HEK293T (cell line): ENCODE measurements at regions not wholly inside any gene's neighbourhood (a gene's known extent, or its start where the extent isn't known, plus 50 kb on each side); places are given as distances from the start of the nearest gene placed in this dataset.

Experiments used
- LEF1 ChIP-seq: fragments of 450-650 bp; IDR thresholded peaks from 2 replicates; pipeline ENCODE4 v1.6.1; 2017; ENCODE audit warnings: mild to moderate bottlenecking, borderline replicate concordance
- NFRKB ChIP-seq: fragments of 450-650 bp; IDR thresholded peaks from 2 replicates; pipeline ENCODE4 v1.6.1; 2016; ENCODE audit warnings: mild to moderate bottlenecking, moderate library complexity
- SP1 ChIP-seq: fragments of 450-650 bp; IDR thresholded peaks from 2 replicates; pipeline ENCODE4 v1.6.1; 2017
- SUZ12 ChIP-seq: fragments of 450-650 bp; IDR thresholded peaks from 2 replicates; pipeline ENCODE4 v1.6.1; 2016; ENCODE audit warnings: mild to moderate bottlenecking
- TF ChIP-seq, protein P1 (sequence below): fragments of 450-650 bp; IDR thresholded peaks from 2 replicates; pipeline ENCODE4 v1.6.1; 2016

DNA sequence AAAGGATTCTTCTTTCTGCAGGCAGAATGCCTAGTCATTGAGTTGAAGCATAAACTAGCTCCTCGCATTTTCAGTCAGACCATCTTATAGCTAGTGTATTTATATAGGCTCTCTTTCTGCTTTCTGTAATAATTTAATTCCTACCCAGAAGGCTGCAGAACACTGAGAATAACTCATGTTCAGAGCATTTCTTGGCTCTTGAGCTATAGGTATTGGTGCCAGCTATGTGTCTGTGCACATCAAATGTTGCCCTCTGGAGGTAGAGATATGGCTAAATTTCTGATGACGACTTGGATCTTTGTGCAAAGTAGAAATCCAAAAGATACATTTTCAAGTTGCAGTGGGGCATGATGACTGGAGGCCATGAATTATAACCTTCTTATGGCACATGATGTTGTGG, 336.2 kb upstream of the TPM1 start:
- TF ChIP-seq LEF1: no peak
- TF ChIP-seq NFRKB: no peak
- TF ChIP-seq SP1: no peak
- TF ChIP-seq, protein P1, sequence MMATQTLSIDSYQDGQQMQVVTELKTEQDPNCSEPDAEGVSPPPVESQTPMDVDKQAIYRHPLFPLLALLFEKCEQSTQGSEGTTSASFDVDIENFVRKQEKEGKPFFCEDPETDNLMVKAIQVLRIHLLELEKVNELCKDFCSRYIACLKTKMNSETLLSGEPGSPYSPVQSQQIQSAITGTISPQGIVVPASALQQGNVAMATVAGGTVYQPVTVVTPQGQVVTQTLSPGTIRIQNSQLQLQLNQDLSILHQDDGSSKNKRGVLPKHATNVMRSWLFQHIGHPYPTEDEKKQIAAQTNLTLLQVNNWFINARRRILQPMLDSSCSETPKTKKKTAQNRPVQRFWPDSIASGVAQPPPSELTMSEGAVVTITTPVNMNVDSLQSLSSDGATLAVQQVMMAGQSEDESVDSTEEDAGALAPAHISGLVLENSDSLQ: no peak
- TF ChIP-seq SUZ12: no peak
